Upper lobe of left lung (tissue), 6 donors: ENCODE measurements at regions not wholly inside any gene's neighbourhood (a gene's known extent, or its start where the extent isn't known, plus 50 kb on each side); places are given as distances from the start of the nearest gene placed in this dataset.

Experiments
- ATAC-seq, 2 donors: fragments of 200-7000 bp; cut with Tn5 transposase; one replicate each; pipeline ENCODE4 v1.9.1; 2022; ENCODE audit warnings: mild to moderate bottlenecking in 2 of 2, moderate library complexity in 2 of 2; ENCODE audit not compliant: low FRiP score in 2 of 2
- DNase-seq, 2 donors: peaks; one replicate each; pipeline ENCODE4 v3.0.0-alpha.2; 2019 to 2020
- H3K27ac ChIP-seq, 4 donors: fragments of 200-600 bp; sonication (generic); one replicate each; pipeline ENCODE4 v1.5.1; 2016 to 2019
- H3K27me3 ChIP-seq, 4 donors: fragments of 200-600 bp; sonication (generic); one replicate each; pipeline ENCODE4 v1.5.1; 2017 to 2019
- H3K36me3 ChIP-seq, 4 donors: fragments of 200-600 bp; sonication (generic); one replicate each; pipeline ENCODE4 v1.5.1; 2016 to 2019
- H3K4me1 ChIP-seq, 4 donors: fragments of 200-600 bp; sonication (generic); one replicate each; pipeline ENCODE4 v1.5.1; 2018 to 2019
- H3K4me3 ChIP-seq, 4 donors: fragments of 200-600 bp; sonication (generic); one replicate each; pipeline ENCODE4 v1.5.1; 2017 to 2019; ENCODE audit warnings: mild to moderate bottlenecking in 2 of 4, moderate library complexity in 1 of 4
- H3K9me3 ChIP-seq, 4 donors: fragments of 200-600 bp; sonication (generic); one replicate each; pipeline ENCODE4 v1.5.1; 2018 to 2019
- EP300 ChIP-seq, 4 donors: sonication (generic); formaldehyde crosslinking; IDR thresholded peaks; one replicate each; pipeline ENCODE4 v1.5.1; 2017; ENCODE audit warnings: antibody characterized with exemption in 4 of 4, control low read depth in 2 of 4
- POLR2A ChIP-seq, 4 donors: fragments of 450-650 bp; IDR thresholded peaks; one replicate each; pipeline ENCODE4 v1.5.1; 2016 to 2017; ENCODE audit warnings: antibody characterized with exemption in 4 of 4, mild to moderate bottlenecking in 2 of 4
- POLR2AphosphoS5 ChIP-seq, 2 donors: sonication (generic); formaldehyde crosslinking; IDR thresholded peaks; one replicate each; pipeline ENCODE4 v1.5.1; 2017; ENCODE audit warnings: antibody characterized with exemption in 2 of 2
- WGBS, 2 donors: methylation state at CpG; one replicate each; pipeline ENCODE4 v1.1.5; 2017 to 2018; 5-methylcytosine and 5-hydroxymethylcytosine counted together
- TF ChIP-seq, protein P1 (sequence below), 6 experiments: fragments of 450-650 bp in 4 of 6; fragments of 200-600 bp in 2 of 6; sonication (generic) in 2 of 6; IDR thresholded peaks; one replicate each; pipeline ENCODE4 v1.5.1; 2016 to 2019; ENCODE audit warnings: antibody characterized with exemption in 6 of 6
- donor health status: DM: no; HTN: no; CAD: no; lungs with moderate emphysema.
- donor health status: DM: no; HTN: yes; CAD: no; lungs with severe emphysema.

DNA sequence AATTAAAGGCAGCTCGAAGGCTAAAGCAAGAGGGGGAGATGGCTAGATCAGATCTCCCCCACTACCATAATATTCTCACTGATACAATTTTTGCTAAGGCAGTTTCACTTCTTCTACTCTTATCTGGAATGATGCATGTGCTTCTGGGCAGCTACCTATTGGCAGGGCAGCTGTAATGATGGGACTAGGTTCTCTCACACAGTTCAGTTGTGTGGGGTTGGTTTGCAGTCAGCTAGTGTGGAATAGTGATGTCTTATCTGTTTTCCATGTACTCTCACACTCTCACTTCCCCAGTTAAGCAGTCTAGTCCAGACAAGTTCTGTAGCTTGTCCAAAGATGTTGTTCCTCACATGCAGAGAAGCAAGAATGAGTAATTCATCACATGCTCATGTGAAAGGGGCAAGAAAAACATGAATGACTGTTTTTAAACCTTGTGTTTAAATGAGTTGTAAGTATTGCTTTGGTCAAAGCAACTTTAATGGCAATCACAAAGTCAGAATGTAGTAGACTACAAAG lies 836.1 kb downstream of the CBLN2 start:
- Histone ChIP-seq H3K4me3 (no peak overlapping the region), H3K4me1 (no peaks in the 10 kb centered on the region), H3K36me3 (no peaks in the 10 kb centered on the region), H3K9me3 (no peaks in the 10 kb centered on the region), H3K27me3 (no peaks in the 10 kb centered on the region), H3K27ac (no peak overlapping the region)
- TF ChIP-seq EP300 (IDR thresholded peaks at IDR 0.05), result no peak
- TF ChIP-seq, protein P1, sequence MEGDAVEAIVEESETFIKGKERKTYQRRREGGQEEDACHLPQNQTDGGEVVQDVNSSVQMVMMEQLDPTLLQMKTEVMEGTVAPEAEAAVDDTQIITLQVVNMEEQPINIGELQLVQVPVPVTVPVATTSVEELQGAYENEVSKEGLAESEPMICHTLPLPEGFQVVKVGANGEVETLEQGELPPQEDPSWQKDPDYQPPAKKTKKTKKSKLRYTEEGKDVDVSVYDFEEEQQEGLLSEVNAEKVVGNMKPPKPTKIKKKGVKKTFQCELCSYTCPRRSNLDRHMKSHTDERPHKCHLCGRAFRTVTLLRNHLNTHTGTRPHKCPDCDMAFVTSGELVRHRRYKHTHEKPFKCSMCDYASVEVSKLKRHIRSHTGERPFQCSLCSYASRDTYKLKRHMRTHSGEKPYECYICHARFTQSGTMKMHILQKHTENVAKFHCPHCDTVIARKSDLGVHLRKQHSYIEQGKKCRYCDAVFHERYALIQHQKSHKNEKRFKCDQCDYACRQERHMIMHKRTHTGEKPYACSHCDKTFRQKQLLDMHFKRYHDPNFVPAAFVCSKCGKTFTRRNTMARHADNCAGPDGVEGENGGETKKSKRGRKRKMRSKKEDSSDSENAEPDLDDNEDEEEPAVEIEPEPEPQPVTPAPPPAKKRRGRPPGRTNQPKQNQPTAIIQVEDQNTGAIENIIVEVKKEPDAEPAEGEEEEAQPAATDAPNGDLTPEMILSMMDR (IDR thresholded peaks at IDR 0.05), result no peak
- no peak for TF ChIP-seq POLR2AphosphoS5 (IDR thresholded peaks at IDR 0.05)
- TF ChIP-seq POLR2A (IDR thresholded peaks at IDR 0.05), result no peak
- 60 to 62% methylated on average over 1 of the region's 1 CpG for WGBS, 2 donors
- ATAC-seq, result no peak
- DNase-seq, result no peak

DNA sequence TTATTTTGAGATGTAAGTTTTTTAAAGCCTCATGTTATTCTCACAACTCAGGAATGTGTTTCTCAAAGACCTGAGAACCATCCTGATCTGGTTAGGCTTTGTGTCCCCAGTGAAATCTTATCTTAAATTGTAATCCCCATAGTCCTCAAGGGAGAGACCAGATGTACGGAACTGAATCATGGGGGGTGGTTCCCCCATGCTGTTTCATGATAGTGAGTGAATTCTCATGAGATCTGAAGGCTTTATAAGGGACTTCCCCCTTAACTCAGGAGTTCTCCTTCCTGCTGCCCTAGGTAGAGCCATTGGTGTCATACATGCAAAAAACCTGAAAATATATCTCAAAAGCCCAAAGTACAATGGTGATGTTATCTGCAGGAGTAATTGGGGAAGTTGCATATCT lies 836.7 kb downstream of the CBLN2 start:
- TF ChIP-seq, protein P1 (IDR thresholded peaks at IDR 0.05), result no peak
- TF ChIP-seq POLR2AphosphoS5 (IDR thresholded peaks at IDR 0.05) (no peak), POLR2A (IDR thresholded peaks at IDR 0.05) (no peak), EP300 (IDR thresholded peaks at IDR 0.05) (no peak)
- Histone ChIP-seq H3K36me3 (no peaks in the 10 kb centered on the region), H3K27ac (no peak overlapping the region), H3K27me3 (no peaks in the 10 kb centered on the region), H3K4me3 (no peak overlapping the region), H3K9me3 (no peaks in the 10 kb centered on the region), H3K4me1 (no peaks in the 10 kb centered on the region)
- ATAC-seq, result no peak
- DNase-seq, result no peak
- 67 to 74% methylated on average over 1 of the region's 1 CpG for WGBS, 2 donors

DNA sequence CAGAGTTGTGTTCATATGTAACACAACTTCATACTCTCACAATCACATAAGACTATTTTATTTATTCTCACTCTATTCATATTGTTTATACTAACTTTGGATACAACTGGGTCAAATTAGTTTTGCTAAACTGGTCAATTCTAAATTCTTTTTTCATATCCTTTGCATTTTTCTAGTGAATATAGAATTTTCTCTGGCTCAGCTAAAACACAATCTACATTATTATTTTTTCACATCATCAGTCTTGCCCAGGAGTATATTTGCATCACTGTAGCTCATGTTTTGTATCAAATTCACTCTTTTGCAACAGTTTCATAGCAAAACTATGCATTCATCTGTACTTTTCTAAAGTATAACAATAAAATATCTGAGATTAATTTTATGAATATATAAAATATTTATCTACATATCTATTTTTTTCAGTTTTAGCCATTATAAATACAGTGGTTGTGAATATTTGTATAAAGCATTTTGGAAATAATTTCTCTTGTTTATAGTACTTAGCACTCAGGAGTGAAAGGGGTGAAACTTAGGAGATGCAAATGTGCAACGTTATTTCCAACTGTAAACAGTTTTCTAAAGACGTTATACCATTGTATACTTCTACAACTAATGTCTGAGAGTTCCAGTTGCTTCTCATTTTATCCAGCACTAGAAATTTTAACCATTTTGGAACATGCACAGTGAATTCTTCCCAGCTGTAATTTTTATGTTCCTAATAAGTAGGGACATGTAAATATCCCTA lies 854.6 kb downstream of the CBLN2 start:
- TF ChIP-seq POLR2AphosphoS5 (IDR thresholded peaks at IDR 0.05), result no peak
- TF ChIP-seq, protein P1 (IDR thresholded peaks at IDR 0.05), result no peak
- no peak for TF ChIP-seq POLR2A (IDR thresholded peaks at IDR 0.05)
- no peak for TF ChIP-seq EP300 (IDR thresholded peaks at IDR 0.05)
- ATAC-seq, result no peak
- DNase-seq, result no peak
- Histone ChIP-seq H3K9me3 (no peaks in the 10 kb centered on the region), H3K27ac (no peak overlapping the region), H3K4me1 (no peaks in the 10 kb centered on the region), H3K27me3 (no peaks in the 10 kb centered on the region), H3K36me3 (no peaks in the 10 kb centered on the region), H3K4me3 (no peak overlapping the region)
- 53 to 54% methylated on average over 2 of the region's 2 CpGs for WGBS, 2 donors

DNA sequence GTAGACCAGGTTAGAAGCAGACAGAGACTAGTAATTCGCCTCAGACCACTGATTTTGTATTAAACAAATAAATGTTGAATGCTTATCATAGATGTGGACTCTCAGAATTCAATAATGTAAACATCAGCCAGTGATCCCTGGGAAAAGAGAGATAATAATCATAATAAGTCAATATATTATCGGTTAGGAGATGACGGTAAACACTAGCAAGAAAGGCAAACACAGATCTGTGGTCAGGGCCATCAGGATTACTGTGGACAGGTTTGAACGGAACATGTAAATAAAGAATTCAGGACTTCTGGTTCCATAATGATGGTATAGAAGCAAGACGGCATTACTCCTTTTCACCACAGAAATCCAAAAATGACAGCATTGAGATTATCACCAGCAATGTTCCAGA lies 861.6 kb downstream of the CBLN2 start:
- TF ChIP-seq POLR2AphosphoS5 (IDR thresholded peaks at IDR 0.05) (no peak), POLR2A (IDR thresholded peaks at IDR 0.05) (no peak), EP300 (IDR thresholded peaks at IDR 0.05) (no peak)
- TF ChIP-seq, protein P1 (IDR thresholded peaks at IDR 0.05), result no peak
- Histone ChIP-seq H3K9me3 (no peaks in the 10 kb centered on the region), H3K36me3 (no peaks in the 10 kb centered on the region), H3K4me1 (no peaks in the 10 kb centered on the region), H3K4me3 (no peak overlapping the region), H3K27me3 (no peaks in the 10 kb centered on the region), H3K27ac (no peak overlapping the region)
- WGBS, 2 donors, result 69 to 72% methylated on average over 5 of the region's 5 CpGs
- ATAC-seq (no peak), DNase-seq (no peak)

DNA sequence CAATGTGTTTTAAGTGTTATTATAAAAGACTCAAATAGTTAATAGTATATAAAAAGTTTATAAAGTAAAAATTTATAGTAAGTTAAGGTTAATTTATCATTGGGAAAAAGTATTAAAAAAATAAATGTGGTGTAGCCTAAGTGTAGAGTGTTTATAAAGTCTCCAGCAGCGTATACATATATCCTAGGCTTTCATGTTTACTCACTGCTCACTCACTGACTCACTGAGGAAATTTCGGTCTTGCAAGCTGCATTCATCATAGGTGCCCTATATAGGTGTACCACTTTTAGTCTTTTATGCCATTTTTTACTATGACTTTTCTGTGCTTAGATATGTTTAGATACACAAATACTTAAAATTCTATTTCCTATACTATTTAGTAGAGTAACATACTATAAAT lies 866.0 kb downstream of the CBLN2 start:
- ATAC-seq (no peak), DNase-seq (no peak)
- Histone ChIP-seq H3K4me3 (no peak overlapping the region), H3K27ac (no peak overlapping the region), H3K36me3 (no peaks in the 10 kb centered on the region), H3K27me3 (no peaks in the 10 kb centered on the region), H3K9me3 (no peaks in the 10 kb centered on the region), H3K4me1 (no peaks in the 10 kb centered on the region)
- 73 to 84% methylated on average over 2 of the region's 2 CpGs for whole genome bisulfite sequencing, 2 donors
- TF ChIP-seq POLR2AphosphoS5 (IDR thresholded peaks at IDR 0.05), result no peak
- TF ChIP-seq, protein P1 (IDR thresholded peaks at IDR 0.05), result no peak
- no peak for TF ChIP-seq POLR2A (IDR thresholded peaks at IDR 0.05)
- no peak for TF ChIP-seq EP300 (IDR thresholded peaks at IDR 0.05)
